Esophagus muscularis mucosa (tissue), 4 donors: ENCODE measurements at regions not wholly inside any gene's neighbourhood (a gene's known extent, or its start where the extent isn't known, plus 50 kb on each side); places are given as distances from the start of the nearest gene placed in this dataset.
"Not testable (repeated sequence)": the region's sequence is repeated elsewhere in the genome, so short reads cannot be mapped to it uniquely, and the experiment has no call there.

Experiments used
- DNase-seq: peaks from one replicate; pipeline ENCODE4 v3.0.0-alpha.2; 2017; ENCODE audit errors: extremely low spot score
- H3K27ac ChIP-seq, 4 donors: fragments of 200-600 bp; sonication (generic); replicated peaks in 1 of 4; 1 replicate in 3 of 4; 2 replicates in 1 of 4; pipeline ENCODE4 v1.5.1; 2016 to 2019; ENCODE audit warnings: mild to moderate bottlenecking in 1 of 4
- H3K27me3 ChIP-seq, 4 donors: fragments of 200-600 bp; sonication (generic); one replicate each; pipeline versions ENCODE4 v1.5.1 to v1.6.0; 2016 to 2019
- H3K36me3 ChIP-seq, 4 donors: fragments of 200-600 bp; sonication (generic); one replicate each; pipeline ENCODE4 v1.5.1; 2016 to 2019
- H3K4me1 ChIP-seq, 4 donors: fragments of 200-600 bp; sonication (generic); one replicate each; pipeline ENCODE4 v1.5.1; 2016 to 2019
- H3K4me3 ChIP-seq, 4 donors: fragments of 200-600 bp; sonication (generic); 1 replicate in 2 of 4; 2 replicates in 2 of 4; pipeline ENCODE4 v1.5.1; 2016 to 2019; ENCODE audit warnings: mild to moderate bottlenecking in 4 of 4, moderate library complexity in 1 of 4
- H3K9me3 ChIP-seq, 4 donors: fragments of 200-600 bp; sonication (generic); 1 replicate in 3 of 4; 2 replicates in 1 of 4; pipeline ENCODE4 v1.5.1; 2016 to 2019
- EP300 ChIP-seq: sonication (generic); formaldehyde crosslinking; IDR thresholded peaks from one replicate; pipeline ENCODE4 v1.6.1; 2017; ENCODE audit warnings: antibody characterized with exemption
- POLR2A ChIP-seq: fragments of 450-650 bp; IDR thresholded peaks from one replicate; pipeline ENCODE4 v1.6.1; 2017; ENCODE audit warnings: antibody characterized with exemption, moderate library complexity, mild to moderate bottlenecking, low read depth
- POLR2AphosphoS5 ChIP-seq, 2 donors: sonication (generic); formaldehyde crosslinking; IDR thresholded peaks; one replicate each; pipeline ENCODE4 v1.6.1; 2017; ENCODE audit warnings: antibody characterized with exemption in 2 of 2
- WGBS: methylation state at CpG from one replicate; pipeline ENCODE4 v1.1.5; 2018; 5-methylcytosine and 5-hydroxymethylcytosine counted together
- intact Hi-C: fragments of 100-400 bp; cut with DNase I; formaldehyde crosslinking; loops from one replicate; pipeline ENCODE4 v1.15.1; 2023
- TF ChIP-seq, protein P1 (sequence below), 3 experiments: fragments of 200-600 bp in 2 of 3; fragments of 450-650 bp in 1 of 3; sonication (generic) in 2 of 3; IDR thresholded peaks; one replicate each; pipeline ENCODE4 v1.5.1; 2017 to 2019; ENCODE audit warnings: antibody characterized with exemption in 3 of 3, mild to moderate bottlenecking in 2 of 3, moderate library complexity in 1 of 3

DNA sequence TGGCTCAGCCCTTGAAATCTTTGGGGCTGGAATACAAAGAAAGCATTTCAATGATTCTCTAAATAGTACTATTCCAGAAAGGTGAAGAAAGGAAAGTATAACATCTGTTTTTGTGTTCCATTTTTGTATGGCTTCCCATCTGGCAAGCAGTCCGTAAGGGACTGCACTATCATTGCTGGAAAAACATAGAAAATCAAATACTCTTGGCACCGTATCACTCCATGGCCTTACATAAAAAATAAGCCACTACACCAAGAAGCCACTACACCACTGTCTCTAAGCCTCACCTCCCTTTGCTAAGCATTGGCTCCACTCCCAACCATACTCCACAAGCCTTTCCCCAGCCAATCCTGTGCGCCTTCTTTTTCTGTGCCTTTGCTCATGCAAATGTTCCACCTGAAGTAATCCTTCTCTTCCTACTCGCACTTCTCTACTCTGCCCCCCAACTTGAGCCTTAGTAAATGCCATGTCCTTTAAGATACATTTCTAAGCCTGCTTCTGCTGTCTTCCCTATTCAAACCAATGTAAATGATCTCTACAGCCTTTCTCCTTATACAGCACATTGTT, 454.6 kb upstream of the TUSC1 start:
- TF ChIP-seq POLR2AphosphoS5 (IDR thresholded peaks at IDR 0.05) (no peak), POLR2A (no peak), EP300 (no peak)
- TF ChIP-seq, protein P1, sequence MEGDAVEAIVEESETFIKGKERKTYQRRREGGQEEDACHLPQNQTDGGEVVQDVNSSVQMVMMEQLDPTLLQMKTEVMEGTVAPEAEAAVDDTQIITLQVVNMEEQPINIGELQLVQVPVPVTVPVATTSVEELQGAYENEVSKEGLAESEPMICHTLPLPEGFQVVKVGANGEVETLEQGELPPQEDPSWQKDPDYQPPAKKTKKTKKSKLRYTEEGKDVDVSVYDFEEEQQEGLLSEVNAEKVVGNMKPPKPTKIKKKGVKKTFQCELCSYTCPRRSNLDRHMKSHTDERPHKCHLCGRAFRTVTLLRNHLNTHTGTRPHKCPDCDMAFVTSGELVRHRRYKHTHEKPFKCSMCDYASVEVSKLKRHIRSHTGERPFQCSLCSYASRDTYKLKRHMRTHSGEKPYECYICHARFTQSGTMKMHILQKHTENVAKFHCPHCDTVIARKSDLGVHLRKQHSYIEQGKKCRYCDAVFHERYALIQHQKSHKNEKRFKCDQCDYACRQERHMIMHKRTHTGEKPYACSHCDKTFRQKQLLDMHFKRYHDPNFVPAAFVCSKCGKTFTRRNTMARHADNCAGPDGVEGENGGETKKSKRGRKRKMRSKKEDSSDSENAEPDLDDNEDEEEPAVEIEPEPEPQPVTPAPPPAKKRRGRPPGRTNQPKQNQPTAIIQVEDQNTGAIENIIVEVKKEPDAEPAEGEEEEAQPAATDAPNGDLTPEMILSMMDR (IDR thresholded peaks at IDR 0.05): no peak
- H3K36me3 ChIP-seq: no peaks in the 10 kb centered on the region
- WGBS: 81% methylated on average over 4 of the region's 4 CpGs
- intact Hi-C loops: no loop called here
- no peak overlapping the region for H3K27ac ChIP-seq
- H3K4me1 ChIP-seq: peaks cover 0 to 4% (median 0%) of the 10 kb centered on the region in 4 donors
- no peaks in the 10 kb centered on the region for H3K27me3 ChIP-seq
- no peak overlapping the region for H3K4me3 ChIP-seq
- no peaks in the 10 kb centered on the region for H3K9me3 ChIP-seq
- no peak for DNase-seq

DNA sequence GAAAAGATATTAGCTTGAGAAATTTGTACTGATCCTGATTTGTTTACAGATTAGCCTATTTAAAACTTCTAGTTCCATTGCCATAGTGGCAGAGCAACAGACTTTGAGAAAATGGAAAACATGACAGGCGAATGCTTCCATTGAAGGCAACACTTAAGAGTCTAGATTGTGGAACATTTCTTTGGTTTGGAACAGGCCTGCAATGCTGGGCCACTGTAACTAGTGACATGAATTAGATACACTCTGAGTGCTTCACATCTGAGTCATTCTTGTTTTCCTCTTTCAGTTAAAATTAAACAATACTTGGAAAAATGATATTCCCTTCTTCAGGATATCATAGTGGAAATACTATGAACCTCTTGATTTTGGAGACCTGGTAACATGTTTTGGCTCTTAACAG, 453.6 kb upstream of the TUSC1 start:
- H3K27me3 ChIP-seq: no peaks in the 10 kb centered on the region
- H3K9me3 ChIP-seq: no peaks in the 10 kb centered on the region
- H3K4me1 ChIP-seq: peaks cover 0 to 4% (median 0%) of the 10 kb centered on the region in 4 donors
- H3K4me3 ChIP-seq: no peak overlapping the region
- WGBS: 48% methylated on average over 1 of the region's 1 CpG
- no peak overlapping the region for H3K27ac ChIP-seq
- intact Hi-C loops: no loop called here
- no peaks in the 10 kb centered on the region for H3K36me3 ChIP-seq
- no peak for TF ChIP-seq POLR2A
- TF ChIP-seq EP300: no peak
- TF ChIP-seq POLR2AphosphoS5 (IDR thresholded peaks at IDR 0.05): no peak
- TF ChIP-seq, protein P1 (IDR thresholded peaks at IDR 0.05): no peak
- DNase-seq: no peak

DNA sequence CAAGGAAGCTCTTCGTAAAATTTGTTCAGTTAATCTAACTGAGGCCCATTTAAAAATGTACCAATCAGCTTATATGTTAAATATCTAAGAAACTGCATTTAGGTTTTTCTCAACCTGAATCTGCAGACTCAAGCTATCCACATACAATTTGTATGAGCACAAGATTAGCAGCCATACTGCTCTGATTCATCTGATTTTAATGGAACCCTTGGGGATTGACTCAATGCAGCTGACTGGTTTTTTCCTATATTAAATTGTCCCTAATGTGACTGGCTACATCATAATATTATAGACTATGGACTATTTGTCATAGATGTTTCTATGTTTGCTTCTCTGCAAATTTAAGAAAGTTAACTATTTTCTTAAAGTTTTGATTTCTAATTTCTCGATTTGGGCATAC, 451.0 kb upstream of the TUSC1 start:
- H3K27ac ChIP-seq: no peak overlapping the region
- no peaks in the 10 kb centered on the region for H3K36me3 ChIP-seq
- no peaks in the 10 kb centered on the region for H3K27me3 ChIP-seq
- H3K9me3 ChIP-seq: no peaks in the 10 kb centered on the region
- WGBS: 89% methylated on average over 2 of the region's 2 CpGs
- no peak for DNase-seq
- intact Hi-C loops: no loop called here
- peaks cover 0 to 4% (median 0%) of the 10 kb centered on the region in 4 donors for H3K4me1 ChIP-seq
- no peak for TF ChIP-seq POLR2AphosphoS5 (IDR thresholded peaks at IDR 0.05)
- TF ChIP-seq EP300: no peak
- TF ChIP-seq, protein P1 (IDR thresholded peaks at IDR 0.05): no peak
- no peak for TF ChIP-seq POLR2A
- no peak overlapping the region for H3K4me3 ChIP-seq

DNA sequence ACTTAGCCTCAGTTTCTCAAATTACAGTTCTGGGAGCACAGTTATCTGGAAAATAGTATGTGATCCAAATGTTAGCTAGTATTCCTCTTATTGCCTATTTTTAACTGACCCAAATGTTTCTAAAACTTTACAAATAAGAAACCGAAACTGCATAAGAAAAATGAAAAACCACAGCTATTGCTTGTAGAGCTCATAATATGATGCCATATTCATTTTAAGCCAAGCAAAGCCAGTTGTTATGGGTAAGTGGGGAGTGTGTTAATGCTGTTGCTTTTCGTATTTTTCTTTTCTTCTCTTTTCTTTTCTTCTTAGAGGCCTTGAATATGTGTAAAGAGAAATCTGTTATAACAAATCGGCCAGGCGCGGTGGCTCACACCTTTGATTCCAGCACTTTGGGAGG, 447.4 kb upstream of the TUSC1 start:
- H3K36me3 ChIP-seq: no peaks in the 10 kb centered on the region
- H3K27me3 ChIP-seq: no peaks in the 10 kb centered on the region
- no peaks in the 10 kb centered on the region for H3K9me3 ChIP-seq
- no peak overlapping the region for H3K4me3 ChIP-seq
- DNase-seq: no peak
- 88% methylated on average over 5 of the region's 5 CpGs for WGBS
- TF ChIP-seq POLR2AphosphoS5 (IDR thresholded peaks at IDR 0.05) (no peak), EP300 (no peak), POLR2A (no peak)
- TF ChIP-seq, protein P1 (IDR thresholded peaks at IDR 0.05): no peak
- H3K4me1 ChIP-seq: no peaks in the 10 kb centered on the region
- H3K27ac ChIP-seq: no peak overlapping the region
- intact Hi-C loops: no loop called here

DNA sequence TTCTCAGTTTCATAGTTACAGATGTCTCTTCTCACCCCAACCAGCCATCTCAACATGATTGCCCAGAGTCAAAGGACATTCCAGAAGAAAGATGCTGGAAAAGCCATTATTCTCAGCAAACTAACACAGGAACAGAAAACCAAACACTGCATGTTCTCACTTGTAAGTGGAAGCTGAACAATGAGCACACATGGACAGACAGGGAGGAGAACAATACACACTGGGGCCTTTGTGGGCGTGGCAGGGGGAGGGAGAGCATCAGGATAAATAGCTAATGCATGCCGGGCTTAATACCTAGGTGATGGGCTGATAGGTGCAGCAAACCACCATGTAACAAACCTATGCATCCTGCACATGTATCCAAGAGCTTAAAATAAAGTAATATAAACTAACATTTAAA, 437.8 kb upstream of the TUSC1 start:
- DNase-seq, H3K4me1 ChIP-seq, H3K4me3 ChIP-seq, H3K9me3 ChIP-seq, intact Hi-C loops, H3K27ac ChIP-seq, H3K36me3 ChIP-seq, H3K27me3 ChIP-seq: not testable (repeated sequence)
- 66% methylated on average over 2 of the region's 2 CpGs for WGBS
